ENCODE measurements at regions not wholly inside any gene's neighbourhood (a gene's known extent, or its start where the extent isn't known, plus 50 kb on each side); places are given as distances from the start of the nearest gene placed in this dataset.
"Not testable (repeated sequence)": the region's sequence is repeated elsewhere in the genome, so short reads cannot be mapped to it uniquely, and the experiment has no call there.

DNA sequence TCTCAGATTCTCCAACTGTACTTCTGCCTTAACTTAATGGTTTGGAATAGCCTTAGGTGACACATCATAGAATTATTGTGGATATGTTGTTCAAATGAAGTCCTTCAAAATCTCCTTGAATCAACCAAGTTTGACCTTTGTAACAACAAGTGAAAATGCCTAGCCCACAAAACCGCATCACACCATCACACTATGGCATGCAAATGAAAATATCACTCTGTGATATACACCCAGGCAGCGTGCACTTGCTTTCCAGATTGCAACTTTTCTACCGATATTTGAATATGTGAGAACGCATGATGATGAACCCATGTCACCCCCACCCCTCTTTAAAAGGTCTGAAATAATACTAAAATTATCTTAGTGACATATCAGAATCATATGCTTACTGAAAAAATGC is 656.7 kb downstream of the GABRG1 start:
- DNase-seq, result no peak

DNA sequence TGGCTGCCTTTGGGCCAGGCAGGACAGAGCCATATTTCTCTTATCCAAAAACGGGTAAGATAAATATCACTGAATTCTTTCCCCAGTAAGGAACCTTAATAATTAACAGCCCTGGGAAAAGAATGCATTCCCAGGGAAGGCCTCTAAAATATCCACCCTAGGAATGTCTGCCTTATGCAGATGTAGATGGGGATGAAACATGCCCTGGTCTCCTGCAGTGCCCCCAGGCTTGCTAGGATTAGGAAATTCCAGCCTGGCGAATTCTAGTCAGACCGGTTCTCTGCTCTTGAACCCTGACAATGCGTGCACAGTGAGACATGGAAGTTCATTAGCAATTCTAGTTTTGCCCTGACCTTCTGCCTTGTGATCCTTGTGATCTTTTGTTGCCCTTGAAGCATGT is 663.7 kb downstream of the GABRG1 start:
- not testable (repeated sequence) for DNase-seq

DNA sequence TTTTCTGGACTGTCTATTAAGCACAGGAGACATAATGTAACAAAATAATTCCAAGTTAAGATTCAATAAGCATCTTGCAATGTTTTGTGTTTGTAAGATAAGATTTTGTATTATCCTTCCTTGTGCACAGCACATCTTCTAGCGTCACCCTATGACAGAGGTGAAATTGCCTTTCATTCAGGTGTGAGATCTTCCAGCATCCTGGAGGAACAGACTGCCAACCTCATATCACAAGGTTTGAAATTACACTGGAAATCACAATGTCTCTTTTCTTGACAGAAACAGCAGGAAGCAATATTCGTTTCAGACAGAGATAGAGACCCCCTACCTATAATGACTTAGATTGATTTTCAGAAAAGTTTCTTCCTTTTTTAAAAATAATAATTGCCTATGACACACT is 668.6 kb downstream of the GABRG1 start:
- DNase-seq, result no peak

DNA sequence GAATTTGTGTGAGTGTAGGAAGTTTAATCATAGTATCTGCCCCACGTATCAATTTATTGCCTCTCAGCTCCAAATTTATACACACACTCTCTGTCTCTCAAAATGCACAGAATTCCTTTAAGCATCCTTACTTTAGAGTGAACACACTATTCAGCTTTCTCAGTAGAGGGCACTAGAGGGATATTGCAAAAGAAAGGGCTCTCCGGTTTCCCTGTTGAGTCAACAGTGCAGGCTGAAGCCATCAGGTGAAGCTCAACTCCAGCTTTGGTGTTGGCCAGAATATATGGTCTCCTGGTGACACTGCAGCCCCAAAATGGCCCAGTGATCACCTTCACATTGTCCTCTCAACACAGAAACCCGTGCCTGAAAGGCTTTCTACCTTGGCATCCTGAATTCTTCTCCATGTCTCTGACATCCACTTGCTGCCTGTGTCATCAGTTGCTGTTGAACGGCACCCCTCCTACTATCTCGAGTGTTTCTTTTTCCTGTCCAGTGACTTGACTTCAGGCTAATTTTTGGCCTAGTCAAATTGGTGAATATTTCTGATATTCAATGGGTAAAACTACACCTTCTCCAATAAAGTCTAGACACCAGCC is 670.5 kb downstream of the GABRG1 start:
- peak; percentile 47 for DNase-seq

DNA sequence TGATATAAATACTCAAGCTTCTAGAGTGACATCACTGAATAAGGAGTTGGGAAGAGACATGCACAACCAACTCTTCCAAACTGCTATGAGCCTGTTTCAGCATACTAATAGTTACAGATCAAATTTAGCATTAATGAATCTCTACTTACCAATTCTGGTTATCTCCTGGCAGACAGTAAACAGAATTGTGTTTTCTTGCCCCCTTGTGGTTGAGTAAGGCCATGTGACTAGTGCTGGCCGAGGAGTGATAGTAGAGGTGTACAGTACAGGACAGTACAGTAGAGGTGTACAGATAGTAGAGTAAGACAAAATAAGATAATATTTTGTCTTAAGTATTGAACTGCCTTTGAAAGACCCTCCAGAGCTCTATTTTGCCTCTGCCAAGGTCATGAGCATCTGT is 681.4 kb downstream of the GABRG1 start:
- DNase-seq, result peak; percentile 6

DNA sequence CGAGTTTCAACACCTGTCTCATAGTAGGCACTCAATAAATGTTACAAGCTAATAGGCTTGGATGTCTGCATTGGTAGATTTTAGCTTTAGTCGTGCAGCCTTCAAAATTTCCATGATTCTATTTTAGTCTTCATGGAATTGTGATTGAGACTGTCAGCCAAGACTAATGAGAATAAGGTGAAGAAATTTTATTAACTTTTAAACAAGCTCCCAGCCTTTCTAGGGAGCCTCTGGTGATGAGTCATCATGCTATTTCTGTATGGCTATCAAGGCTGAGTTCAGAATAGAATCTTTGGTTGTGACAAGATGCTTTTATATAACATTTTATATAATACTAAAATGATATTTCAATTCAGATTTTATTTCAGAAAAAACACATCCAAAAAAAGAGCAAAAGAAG is 685.8 kb downstream of the GABRG1 start:
- DNase-seq, result no peak

DNA sequence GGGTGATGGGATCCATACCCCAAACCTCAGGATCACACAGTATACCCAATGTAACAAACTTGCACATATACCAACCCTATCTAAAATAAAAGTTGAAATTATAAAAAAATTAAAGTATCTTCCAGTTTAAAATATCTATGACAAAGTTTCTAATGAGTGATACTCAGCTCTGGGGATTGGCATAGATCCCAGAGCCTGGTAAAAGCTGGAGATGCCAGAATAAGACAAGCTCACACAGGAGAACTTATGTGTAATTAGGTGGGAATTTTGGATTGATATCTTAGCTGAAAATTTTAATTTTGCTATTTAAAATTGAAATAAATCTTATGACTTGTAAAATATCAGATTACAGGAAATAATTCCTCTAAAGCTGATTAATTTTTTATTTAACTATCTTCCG is 686.5 kb downstream of the GABRG1 start:
- no peak for DNase-seq

DNA sequence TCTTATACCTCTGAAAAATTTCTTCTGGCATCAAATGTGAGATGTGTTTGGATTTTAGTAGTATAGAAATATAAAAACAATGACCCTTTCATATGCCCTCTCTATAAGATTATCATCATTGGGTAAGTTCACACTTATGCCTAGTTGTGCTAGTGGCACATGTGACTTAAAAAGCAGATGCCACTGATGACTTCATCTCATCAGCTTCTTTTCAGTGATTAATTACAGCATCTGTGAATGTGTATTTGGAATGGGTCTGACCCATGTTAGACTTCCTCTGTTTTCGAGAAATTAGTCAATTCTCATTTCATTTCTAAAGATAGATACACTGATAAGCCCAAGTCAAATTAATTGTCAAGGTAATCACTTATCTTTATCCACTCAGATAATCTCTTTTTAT is 698.7 kb downstream of the GABRG1 start:
- no peak for DNase-seq

DNA sequence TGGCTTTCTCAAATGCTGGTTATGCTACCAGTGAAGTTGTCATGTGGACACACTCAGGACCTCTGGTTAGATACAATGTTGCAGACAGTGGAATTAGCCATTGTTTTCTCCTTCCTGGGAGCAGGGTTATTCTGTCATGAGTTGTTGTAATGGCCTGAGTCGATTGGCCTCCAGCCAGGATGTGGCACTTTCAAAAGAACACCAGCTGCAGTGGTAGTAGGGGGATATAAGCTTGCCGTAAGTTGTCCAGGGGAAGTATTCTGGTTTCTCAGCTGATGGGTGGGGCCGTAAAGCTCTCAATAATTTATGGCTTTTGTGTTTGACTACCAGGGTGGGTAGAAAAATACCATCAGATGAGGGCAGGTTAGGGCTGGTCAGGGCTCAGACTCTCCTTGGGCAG is 697.5 kb upstream of the GNPDA2 start:
- DNase-seq, result peak; percentile 12

DNA sequence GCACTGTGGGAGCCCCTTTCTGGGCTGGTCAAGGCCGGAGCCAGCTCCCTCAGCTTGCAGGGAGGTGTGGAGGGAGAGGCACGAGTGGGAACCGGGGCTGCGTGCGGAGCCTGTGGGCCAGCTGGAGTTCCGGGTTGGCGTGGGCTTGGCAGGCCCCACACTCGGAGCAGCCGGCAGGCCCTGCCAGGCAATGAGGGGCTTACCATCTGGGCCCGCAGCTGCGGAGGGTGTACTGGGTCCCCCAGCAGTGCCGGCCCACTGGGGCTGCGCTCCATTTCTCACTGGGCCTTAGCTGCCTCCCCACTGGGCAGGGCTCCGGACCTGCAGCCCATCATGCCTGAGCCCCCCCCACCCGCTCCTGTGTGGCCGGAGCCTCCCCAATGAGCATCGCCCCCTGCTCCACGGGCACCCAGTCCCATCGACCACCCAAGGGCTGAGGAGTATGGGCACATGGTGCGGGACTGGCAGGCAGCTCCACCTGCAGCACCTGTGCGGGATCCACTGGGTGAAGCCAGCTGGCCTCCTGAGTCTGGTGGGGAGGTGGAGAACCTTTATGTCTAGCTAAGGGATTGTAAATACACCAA is 693.8 kb upstream of the GNPDA2 start:
- DNase-seq, result not testable (repeated sequence)

DNA sequence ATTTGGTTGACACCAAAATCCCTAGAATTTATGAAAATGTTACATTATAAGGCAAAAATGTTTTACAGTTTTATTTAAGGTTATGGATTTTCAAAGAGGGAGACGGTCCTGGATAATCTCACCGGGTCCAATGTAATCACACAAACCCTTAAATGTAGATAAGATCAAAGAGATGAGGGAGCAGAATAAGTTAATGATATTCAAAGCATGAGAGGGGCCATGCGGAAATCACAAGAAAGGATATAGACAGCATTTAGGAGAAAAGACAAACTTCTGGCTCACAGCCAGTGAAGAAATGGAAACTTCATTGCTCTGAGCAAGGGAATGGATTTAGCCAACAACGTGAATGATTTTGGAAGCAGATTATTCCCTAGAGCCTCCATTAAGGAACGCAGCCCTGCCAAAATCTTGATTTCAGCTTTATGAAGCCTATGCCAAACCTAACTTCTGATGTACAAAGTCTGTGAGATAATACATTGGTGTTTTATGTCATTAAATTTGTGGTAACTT is 684.4 kb upstream of the GNPDA2 start:
- no peak for DNase-seq

DNA sequence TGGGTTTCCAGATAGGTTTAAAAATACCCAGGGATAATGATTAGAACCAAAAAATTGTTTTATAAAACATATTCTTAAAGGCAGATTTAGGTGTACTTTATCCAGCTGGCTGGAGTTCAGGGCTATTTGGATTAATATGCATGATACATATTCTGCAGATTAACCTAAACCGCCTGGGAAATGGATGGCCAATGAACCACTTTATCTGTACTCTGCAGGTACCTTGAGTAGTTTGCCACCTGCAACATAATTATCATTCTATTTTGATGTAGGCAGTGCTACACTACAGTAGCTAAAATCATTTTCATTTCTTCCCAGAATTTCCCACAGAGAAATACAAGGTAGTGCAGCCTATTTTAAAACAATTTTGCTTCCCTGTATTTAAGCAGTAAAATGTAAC is 683.2 kb upstream of the GNPDA2 start:
- DNase-seq, result peak; percentile 60

DNA sequence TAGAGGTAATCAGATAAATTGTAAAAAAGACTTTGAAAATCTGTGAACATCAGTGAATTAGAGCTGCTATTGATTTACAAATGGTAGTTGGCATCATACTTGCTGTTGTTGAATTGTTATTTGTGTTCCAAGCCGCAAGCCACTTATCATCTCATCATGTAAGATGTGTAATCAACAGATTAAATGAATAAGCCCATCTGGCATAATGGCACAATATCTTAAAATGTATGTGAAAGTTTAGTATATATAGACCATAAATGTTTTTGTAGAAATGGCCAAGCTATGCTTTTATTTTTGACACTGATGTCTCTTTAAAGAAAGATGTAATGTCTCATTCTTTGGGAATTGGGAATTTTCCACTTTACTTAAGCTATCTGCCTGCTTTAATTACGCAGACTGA is 682.6 kb upstream of the GNPDA2 start:
- no peak for DNase-seq

DNA sequence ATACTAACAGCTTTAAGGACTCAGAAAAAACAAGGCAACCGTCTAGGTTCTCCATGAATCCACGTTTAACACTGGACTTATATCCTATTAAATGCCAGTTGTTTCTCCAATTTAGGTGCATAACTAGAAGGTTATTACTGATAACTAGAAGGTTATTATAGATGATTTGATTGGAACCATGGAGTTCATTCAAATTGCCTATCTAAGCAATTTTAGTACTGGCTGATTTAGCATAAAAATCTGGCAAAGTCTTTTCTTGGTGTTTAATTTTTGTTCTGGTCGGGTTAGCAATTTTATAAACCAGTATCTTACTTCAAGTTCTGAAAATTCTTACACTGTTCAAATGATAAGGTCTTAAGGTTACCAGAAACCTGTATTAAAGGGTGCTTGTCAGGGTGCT is 672.8 kb upstream of the GNPDA2 start:
- DNase-seq, result no peak

DNA sequence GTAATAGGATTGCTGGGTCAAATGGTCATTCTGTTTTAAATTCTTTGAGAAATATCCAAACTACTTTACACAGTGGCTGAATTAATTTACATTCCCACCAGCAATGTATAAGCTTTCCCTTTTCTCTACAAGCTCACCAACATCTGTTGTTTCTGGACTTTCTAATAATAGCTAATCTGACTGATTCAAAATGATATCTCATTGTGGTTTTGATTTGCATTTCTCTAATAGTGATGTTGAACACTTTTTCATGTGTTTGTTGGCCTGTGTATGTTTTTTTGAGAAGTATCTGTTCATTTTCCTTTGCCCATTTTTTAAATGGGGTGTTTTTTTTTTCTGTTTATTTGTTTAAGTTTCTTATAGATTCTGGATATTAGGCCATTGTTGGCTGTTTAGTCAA is 659.0 kb upstream of the GNPDA2 start:
- no peak for DNase-seq

DNA sequence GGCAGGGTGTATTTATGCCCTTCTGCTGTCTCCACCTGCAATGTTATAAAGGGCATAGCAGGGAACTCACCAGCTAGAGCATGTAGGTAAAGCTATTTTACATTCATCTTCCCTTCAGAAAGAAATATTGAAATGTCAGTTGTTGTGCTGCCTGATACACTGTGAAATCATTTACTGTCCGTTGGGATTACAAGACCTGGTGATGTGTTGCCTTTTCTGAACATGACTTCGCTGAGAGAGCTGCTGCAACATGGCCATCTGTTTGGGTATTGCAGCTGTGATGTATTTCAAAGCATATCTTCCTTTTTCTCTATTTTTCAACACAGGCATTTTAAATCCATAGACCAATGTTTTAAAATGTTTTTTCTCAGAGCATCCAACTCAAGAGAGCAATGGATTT is 644.1 kb upstream of the GNPDA2 start:
- no peak for DNase-seq

DNA sequence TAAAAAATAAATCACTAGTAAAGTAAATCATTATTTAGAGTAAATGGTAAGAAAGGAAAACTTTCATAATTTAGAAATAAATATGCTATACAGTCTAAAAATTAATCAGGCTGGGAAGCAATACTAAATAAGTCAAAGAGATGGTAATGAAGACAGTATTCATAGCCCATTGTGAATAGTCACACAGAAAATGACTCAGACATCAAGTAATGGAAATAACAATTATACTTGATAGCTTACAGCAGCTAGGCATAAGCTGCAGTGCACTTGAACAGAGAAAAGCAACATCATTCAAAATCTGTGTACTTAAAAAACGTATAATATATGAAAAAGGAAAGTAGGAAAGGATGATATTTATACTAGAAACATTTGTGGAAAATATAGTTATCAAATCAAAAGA is 642.5 kb upstream of the GNPDA2 start:
- no peak for DNase-seq

DNA sequence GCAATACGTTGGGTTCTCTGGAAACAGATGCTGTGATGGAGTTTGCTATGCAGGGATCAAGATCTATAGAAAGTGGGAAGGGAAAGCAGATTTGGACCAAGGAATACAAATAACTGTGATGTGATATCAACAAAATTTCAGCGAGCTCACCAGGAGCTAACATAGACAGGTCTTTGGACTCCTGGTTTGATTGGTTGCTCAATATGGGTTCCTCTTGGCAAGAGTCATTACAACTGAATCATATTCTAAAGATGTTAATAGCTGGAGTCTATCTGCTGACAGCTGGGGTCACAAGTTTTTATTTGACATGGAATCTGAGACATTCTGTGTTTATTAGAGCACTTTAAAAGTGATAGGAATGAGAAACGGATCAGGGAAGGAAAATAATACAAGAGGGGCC is 637.6 kb upstream of the GNPDA2 start:
- no peak for DNase-seq

DNA sequence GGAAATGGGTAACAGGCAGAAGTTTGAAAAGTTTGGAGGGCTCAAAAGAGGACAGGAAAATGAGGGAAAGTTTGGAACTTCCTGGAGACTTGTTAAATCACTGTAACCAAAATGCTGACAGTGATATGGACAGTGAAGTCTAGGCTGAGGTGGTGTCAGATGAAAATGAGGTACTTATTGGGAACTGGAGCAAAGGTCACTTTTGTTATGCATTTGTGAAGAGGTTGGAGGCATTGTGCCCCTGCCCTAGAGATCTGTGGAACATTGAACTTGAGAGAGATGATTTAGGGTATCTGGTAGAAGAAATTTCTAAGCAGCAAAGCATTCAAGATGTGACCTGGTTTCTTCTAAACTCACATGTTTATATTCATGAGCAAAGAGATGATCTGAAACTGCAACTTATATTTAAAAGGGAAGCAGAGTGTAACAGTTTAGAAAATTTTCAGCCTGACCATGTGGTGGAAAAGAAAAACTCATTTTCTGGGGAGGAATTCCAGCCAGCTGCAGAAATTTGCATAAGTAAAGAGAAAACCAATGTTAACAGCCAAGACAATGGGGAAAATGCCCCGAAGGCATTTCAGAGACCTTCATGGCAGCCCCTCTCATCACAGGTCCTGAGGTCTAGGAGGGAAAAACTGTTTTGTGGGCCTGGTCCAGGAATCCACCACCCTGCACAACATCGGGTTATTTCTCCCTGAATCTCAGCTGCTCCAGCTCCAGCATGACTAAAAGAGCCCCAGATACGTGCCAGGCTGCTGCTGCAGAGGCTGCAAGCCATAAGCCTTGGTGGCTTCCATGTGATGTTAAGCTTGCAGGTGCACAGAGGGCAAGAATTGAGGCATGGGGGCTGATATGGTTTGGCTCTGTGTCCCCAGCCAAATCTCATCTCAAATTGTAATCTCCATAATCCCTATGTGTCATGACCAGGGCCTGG is 632.5 kb upstream of the GNPDA2 start:
- no peak for DNase-seq

DNA sequence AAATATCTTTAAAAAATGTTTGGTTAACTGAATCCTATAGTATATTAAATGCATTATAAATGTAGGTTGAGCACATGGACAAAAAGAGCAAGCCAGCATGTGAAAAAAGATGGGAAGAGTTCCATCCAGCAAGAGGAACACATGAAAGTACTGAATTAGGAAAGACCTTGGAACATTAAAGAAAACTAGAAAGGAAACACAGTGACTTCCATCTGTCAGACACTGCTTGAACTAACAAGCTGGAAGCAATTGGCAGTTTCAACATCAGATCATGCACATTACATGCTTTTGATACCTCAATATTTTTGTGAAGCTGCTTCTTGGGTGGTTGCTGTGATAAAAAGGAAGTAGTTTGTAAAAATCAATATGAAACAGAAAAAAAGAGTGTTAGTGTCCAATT is 626.8 kb upstream of the GNPDA2 start:
- no peak for DNase-seq

DNA sequence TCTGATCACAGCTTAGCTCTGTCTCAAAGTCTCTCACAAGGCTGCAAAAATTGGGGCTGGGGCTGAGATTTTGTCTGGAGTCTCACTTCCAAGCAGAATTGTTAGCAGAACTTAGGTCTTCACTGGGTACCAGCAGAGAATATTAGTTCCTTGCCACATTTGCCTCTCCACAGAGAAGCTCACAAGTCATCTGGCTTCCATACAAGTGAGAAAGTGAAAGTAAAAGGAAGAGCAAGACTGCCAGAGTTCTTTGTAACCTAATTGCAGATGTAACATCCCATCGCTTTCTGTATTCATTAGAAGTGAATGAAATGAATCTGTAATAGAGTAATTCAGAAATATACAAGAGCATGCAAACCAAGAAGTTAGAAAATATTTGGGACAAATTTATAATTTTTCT is 624.1 kb upstream of the GNPDA2 start:
- DNase-seq, result no peak

DNA sequence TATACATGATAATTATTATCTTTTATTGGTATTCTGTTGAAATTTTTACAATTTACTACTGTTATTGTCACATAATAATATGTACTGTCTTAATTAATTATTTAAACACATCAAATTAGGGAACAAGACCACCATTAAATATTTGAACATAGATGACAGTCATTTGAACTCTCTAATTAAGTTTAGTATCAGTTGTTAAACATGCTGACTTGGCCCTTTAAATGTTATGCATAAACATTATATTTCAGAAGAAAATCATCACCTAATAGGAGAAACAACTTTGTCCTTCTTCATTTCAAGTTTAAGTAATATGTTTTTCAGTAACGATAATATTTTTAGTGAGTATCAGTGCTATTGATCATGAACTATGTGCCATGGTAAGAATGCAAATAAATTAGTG is 623.5 kb upstream of the GNPDA2 start:
- no peak for DNase-seq

DNA sequence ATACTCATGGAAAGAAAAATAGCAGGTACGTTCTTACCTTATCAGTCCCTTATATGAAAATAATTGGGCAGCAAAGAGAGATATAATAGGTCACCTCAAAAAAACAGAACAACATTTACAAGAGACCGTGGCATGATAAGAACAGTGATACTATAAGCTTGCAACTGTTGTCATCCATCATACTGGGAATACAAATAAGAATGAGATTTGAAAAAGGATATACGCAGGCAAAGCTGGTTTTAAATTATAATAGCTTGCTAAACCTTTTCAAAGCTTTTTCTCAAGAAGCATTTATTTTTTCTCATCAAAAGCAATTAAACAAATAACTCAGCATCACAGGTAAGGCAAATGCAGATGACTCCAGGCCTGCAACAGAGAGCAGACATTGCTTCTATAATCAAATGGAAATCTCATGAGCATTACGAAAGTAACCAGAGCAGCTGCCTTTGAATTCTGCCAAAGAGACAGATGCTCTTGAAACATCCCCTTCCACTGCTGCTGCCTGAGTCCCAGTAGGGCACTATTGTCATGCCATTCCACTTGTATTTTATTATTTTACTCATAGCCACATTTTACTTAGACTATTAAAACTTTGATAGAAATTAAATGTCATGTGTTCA is 620.6 kb upstream of the GNPDA2 start:
- DNase-seq, result no peak

DNA sequence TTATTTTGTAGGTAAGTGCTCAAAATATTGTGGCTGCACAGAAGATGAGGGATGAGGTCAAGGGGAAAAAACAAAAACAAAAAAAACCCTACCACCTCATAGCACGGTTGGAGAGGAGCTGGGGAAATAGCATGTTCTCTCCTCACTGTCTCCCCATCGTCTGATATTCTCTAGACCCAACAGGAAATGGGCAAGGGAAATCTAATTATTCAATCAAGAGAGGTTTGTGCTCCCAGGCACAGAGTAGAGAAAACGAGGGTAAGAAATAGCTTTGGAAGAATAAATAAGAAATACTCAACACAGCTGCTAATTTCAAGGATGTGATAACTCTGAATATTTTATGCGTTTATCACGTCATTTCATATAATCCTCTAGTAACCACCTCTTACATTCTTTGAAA is 619.2 kb upstream of the GNPDA2 start:
- DNase-seq, result no peak
